ENCODE measurements at regions not wholly inside any gene's neighbourhood (a gene's known extent, or its start where the extent isn't known, plus 50 kb on each side); places are given as distances from the start of the nearest gene placed in this dataset.

- DNase-seq: no peak
Measured at GRCh38 chr2:67625690-67626475, 228.8 kb downstream of the ETAA1 start.

- DNase-seq: no peak
Measured at GRCh38 chr2:67626656-67627055, 229.5 kb downstream of the ETAA1 start.

- DNase-seq: no peak
Measured at GRCh38 chr2:67627456-67628207, 230.5 kb downstream of the ETAA1 start.

DNA sequence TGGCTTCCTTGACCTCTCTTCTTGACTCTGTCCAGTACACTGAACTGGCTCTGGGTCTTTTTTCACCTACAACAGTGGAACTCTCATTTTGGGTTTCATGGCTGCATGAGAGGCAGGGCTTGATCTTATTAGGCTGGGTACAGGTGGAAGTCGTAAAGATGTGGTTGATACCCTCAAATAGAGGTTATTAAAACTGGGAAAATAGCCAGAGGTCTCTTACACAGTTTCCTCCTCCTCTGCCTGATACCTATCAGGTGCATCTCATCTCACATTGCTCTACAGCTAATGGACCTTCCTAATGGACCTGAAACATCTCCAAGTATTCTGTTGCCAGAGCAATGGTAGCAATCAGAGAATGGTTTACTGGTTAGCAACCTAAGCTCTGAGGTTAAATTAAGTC, 231.8 kb downstream of the ETAA1 start:
- no peak for DNase-seq

- no peak for DNase-seq
Measured at GRCh38 chr2:67631483-67631882, 234.3 kb downstream of the ETAA1 start.

DNA sequence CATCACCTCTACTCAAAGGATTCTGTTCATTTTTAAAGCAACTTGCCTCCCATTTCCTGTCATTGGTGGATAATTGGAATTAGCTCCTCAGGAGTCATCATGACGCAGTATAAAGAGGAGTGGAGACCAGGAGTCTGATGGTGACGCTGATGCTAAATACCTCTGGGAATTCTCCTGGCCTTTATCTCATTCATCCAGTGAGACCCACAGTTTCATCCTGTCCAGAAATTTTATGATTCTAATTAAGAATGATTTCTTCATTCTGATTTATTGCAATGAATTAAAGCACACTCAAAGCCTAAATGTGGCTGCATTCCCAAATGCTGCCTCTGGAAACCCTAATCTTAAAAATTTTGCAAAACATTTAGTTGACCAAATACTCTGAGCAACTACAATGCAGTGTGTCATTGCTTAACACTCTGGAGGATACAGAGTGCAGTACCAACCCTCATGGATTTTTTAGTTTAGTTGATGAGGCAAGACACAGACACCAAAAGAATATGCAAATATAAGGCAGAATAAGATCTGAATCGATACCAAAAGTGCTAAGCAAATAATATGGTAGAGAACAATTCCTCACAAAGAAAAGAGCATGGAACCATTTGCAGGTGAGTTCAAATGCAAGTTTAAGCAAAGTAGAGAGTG, 236.2 kb downstream of the ETAA1 start:
- DNase-seq: no peak

- DNase-seq: no peak
Measured at GRCh38 chr2:67638146-67638545, 241.0 kb downstream of the ETAA1 start.

- no peak for DNase-seq
Measured at GRCh38 chr2:67641312-67642045, 244.3 kb downstream of the ETAA1 start.

GRCh38 chr2:67642046-67642382, 244.9 kb downstream of the ETAA1 start:
- no peak for DNase-seq

GRCh38 chr2:67642961-67643360, 245.8 kb downstream of the ETAA1 start:
- no peak for DNase-seq

GRCh38 chr2:67645280-67646138, 248.4 kb downstream of the ETAA1 start:
- DNase-seq: no peak

DNA sequence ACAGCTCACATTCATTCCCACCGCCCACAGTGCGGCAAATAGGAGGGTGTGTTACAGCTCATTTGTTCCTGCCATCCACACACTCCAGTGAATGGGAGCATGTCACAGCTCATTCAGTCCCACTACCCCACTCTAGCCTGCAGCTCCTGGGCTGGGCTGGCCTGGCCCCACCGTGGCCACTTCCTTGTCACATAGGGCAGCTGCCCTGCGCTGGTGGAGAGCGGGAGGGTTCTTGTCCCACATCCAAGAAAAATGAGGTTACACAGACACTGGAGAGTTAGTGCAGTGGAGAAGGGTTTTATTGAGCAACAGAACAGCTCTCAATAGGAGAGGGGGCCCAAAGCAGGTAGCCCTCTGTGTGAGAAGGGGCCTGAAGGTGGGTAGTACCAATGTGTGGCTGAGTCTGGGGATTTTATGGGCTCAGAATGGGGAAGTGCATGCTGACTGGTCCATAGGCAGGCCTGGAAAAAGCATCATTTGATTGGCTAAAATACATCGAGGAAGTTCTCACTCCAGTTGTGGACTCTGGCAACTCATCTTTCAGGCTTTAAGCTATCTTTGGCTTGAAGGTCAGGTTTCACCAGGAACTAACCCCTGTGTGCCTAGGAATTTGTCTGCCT, 249.7 kb downstream of the ETAA1 start:
- DNase-seq: no peak

GRCh38 chr2:67649331-67650261, 252.5 kb downstream of the ETAA1 start:
- DNase-seq: peak; percentile 90

DNA sequence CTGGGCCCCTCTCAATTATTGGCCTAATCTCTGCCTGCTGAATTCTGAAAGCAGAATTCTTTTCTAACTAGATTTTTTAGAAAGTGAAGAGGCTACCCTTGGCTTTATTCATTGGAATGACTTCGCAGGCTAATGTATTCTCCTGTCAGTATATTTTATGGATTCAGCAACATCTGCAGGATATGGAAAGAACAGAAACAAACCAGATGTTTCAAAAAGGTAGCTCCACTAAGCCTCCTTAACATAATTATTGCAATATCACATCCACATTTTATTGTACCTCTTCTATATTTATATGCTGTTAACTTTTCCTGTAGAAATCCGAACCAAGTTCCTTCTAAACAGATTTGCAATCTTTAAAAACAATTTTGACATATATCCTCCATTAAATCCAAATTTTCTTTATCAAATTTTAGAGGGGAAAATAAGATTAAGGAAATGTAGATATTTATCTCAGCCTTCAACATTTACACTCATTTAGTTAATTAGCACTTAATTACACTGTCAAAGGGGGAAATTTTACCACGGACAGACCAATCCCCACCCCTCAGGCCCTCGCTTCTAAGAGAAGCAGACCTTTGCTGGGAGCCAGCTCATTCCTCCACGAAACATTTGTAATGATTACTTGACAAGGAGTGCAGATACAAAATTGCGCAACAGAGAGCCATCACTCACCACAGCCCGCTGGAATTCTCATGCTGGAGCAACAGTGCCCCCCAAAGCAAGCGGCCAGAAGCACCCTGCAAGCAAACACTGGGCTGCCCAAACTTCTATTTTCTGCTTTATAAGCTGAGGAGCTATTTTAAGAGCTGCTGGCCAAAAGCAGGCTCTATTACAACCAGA, 253.4 kb downstream of the ETAA1 start:
- DNase-seq: peak; percentile 90

DNA sequence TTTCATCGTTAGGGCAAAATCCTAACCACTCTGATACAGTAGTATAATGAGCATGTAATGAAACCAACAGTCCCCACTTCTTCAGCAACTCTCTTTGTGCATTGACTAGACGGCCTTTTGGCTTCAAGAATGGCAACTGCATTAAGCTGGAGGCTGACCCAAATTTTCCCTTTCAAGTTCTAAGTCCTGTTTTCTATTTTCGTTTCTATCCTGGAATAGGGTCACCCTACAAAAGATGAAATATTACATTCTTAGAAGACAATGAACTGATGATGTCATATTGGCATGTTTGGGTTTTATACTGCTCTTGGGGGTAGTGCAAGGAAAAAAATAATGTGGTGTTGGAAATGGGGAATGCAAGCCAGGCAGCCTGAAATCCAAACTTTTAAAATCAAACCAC, 254.4 kb downstream of the ETAA1 start:
- no peak for DNase-seq

DNA sequence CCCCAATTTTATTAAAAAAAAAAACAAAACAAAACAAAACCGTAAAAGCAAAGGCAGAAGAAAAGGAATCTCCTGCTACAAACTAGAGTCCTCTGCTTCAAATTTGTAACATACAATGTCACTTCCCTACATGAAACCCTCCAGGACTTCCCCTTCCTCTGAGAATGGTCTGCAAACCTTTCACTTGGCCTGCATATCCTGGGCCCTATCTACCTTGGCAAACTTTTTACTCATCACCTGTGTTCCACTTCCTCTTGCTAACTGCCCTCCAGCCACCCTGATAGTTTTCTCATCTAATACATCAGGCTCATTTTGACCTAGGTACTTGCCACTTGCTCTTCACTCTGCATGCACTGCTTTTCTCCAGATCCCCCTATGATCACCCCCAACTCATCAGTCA, 255.5 kb downstream of the ETAA1 start:
- DNase-seq: no peak

DNA sequence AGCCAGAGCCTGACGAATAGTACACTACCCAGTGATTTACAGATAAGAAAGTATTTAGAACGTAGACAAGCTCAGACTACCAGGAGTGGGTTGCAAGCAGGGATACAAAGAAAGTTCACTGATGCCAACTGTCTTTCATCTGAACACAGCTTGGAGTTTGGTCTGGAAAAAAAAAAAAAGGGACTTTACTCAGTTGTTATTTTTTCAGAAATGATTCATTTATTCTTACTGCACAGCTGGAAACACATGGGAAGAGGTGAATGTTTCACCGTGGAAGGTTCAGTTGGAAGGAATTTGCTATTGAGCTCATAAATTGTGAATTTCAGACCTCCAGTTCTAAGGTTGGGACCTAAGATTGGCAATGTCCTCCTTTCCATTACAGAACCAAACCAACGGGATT, 259.7 kb downstream of the ETAA1 start:
- DNase-seq: no peak

- DNase-seq: no peak
Measured at GRCh38 chr2:67658820-67659219, 261.7 kb downstream of the ETAA1 start.

- no peak for DNase-seq
Measured at GRCh38 chr2:67660015-67660602, 263.0 kb downstream of the ETAA1 start.
